OCI-LY1 (cell line): ENCODE measurements at regions not wholly inside any gene's neighbourhood (a gene's known extent, or its start where the extent isn't known, plus 50 kb on each side); places are given as distances from the start of the nearest gene placed in this dataset.

Source experiments
- H2AFZ ChIP-seq: fragments of 200-600 bp; sonication (generic), shearing (Covaris generic); 2 replicates; pipeline ENCODE4 v1.6.0; 2014; ENCODE audit warnings: antibody characterized with exemption, mild to moderate bottlenecking, low read length
- H3F3A ChIP-seq: fragments of 200-600 bp; sonication (generic), shearing (Covaris generic); 2 replicates; pipeline ENCODE4 v1.6.0; 2014; ENCODE audit warnings: mild to moderate bottlenecking, antibody characterized with exemption, low read length, moderate library complexity; ENCODE audit not compliant: insufficient read depth
- H3K27ac ChIP-seq: fragments of 200-600 bp; sonication (generic); 2 replicates; pipeline ENCODE4 v1.5.1; 2014; ENCODE audit warnings: low read length, mixed run types, mild to moderate bottlenecking, low read depth; ENCODE audit not compliant: poor library complexity, severe bottlenecking
- H3K27me3 ChIP-seq: fragments of 200-600 bp; sonication (generic); 2 replicates; pipeline ENCODE4 v1.6.0; 2014; ENCODE audit warnings: antibody characterized with exemption, mild to moderate bottlenecking, low read length, moderate library complexity; ENCODE audit not compliant: insufficient read depth
- H3K36me3 ChIP-seq: fragments of 200-600 bp; sonication (generic); 2 replicates; pipeline ENCODE4 v1.6.1; 2014; ENCODE audit warnings: mild to moderate bottlenecking, antibody characterized with exemption, low read length, moderate library complexity, mixed read lengths; ENCODE audit not compliant: insufficient read depth
- H3K4me1 ChIP-seq: fragments of 200-600 bp; sonication (generic); 2 replicates; pipeline ENCODE4 v1.5.1; 2014; ENCODE audit warnings: mild to moderate bottlenecking, low read length, moderate library complexity; ENCODE audit not compliant: insufficient read depth, severe bottlenecking
- H3K4me2 ChIP-seq: fragments of 200-600 bp; sonication (generic), shearing (Covaris generic); 2 replicates; pipeline ENCODE4 v1.6.1; 2014; ENCODE audit warnings: low read length
- H3K4me3 ChIP-seq: fragments of 200-600 bp; sonication (generic); 2 replicates; pipeline ENCODE4 v1.5.1; 2014; ENCODE audit warnings: low read length, low read depth, mild to moderate bottlenecking, mixed read lengths; ENCODE audit not compliant: poor library complexity, severe bottlenecking
- H3K79me2 ChIP-seq: fragments of 200-600 bp; shearing (Covaris generic); 2 replicates; pipeline ENCODE4 v1.6.1; 2016; ENCODE audit warnings: mixed run types, low read length, mixed read lengths; ENCODE audit not compliant: insufficient read depth
- H3K9ac ChIP-seq: fragments of 200-600 bp; sonication (generic), shearing (Covaris generic); 2 replicates; pipeline ENCODE4 v1.6.1; 2014; ENCODE audit warnings: mild to moderate bottlenecking, low read length, mixed read lengths
- H3K9me2 ChIP-seq: fragments of 200-600 bp; sonication (generic), shearing (Covaris generic); 2 replicates; pipeline ENCODE4 v1.6.1; 2014; ENCODE audit warnings: low read depth, mild to moderate bottlenecking, low read length, mixed read lengths
- H3K9me3 ChIP-seq: fragments of 200-600 bp; shearing (Covaris generic); 2 replicates; pipeline ENCODE4 v1.6.1; 2014; ENCODE audit warnings: low read length, mixed read lengths
- H4K20me1 ChIP-seq: fragments of 200-600 bp; sonication (generic), shearing (Covaris generic); 2 replicates; pipeline ENCODE4 v1.6.0; 2016; ENCODE audit warnings: mild to moderate bottlenecking, low read length; ENCODE audit not compliant: insufficient read depth
- EZH2 ChIP-seq: fragments of 200-600 bp; sonication (generic), shearing (Covaris generic); IDR thresholded peaks from 2 replicates; pipeline ENCODE4 v1.8.0; 2017; ENCODE audit warnings: borderline replicate concordance, mixed run types, mild to moderate bottlenecking, antibody characterized with exemption, low read length, moderate library complexity, mixed read lengths
- TF ChIP-seq, protein P1 (sequence below): fragments of 200-600 bp; sonication (generic), shearing (Covaris generic); IDR thresholded peaks from 2 replicates; pipeline ENCODE4 v1.5.1; 2017; ENCODE audit warnings: mild to moderate bottlenecking, antibody characterized with exemption, low read length, moderate library complexity, mixed read lengths

DNA sequence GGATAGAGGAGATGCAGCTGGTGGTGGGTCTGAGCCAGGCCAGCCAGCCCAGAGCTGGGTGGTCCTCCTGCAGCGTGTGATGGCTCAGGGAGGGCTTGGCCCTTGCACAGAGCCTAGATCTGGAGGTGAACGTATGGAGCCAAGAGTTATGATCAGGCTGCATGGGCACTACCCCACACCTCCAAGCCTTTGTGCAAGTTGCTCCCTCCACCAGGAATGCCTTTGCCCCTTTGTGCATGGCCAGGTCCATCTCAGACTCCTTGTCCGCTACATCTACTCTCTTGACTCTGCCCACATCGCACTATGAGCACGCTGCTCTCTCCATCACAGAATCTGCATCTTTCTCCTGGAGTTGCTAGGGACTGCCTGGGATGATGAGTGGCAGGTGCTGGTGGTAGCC is 895.7 kb downstream of the TBC1D22A start:
- no peaks in the 10 kb centered on the region for H3K9me3 ChIP-seq
- no peaks in the 10 kb centered on the region for H3K79me2 ChIP-seq
- H3K4me1 ChIP-seq = no peaks in the 10 kb centered on the region
- TF ChIP-seq, protein P1, sequence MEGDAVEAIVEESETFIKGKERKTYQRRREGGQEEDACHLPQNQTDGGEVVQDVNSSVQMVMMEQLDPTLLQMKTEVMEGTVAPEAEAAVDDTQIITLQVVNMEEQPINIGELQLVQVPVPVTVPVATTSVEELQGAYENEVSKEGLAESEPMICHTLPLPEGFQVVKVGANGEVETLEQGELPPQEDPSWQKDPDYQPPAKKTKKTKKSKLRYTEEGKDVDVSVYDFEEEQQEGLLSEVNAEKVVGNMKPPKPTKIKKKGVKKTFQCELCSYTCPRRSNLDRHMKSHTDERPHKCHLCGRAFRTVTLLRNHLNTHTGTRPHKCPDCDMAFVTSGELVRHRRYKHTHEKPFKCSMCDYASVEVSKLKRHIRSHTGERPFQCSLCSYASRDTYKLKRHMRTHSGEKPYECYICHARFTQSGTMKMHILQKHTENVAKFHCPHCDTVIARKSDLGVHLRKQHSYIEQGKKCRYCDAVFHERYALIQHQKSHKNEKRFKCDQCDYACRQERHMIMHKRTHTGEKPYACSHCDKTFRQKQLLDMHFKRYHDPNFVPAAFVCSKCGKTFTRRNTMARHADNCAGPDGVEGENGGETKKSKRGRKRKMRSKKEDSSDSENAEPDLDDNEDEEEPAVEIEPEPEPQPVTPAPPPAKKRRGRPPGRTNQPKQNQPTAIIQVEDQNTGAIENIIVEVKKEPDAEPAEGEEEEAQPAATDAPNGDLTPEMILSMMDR = no peak
- TF ChIP-seq EZH2 = no peak
- no peaks in the 10 kb centered on the region for H4K20me1 ChIP-seq
- H3K9ac ChIP-seq = no peak overlapping the region
- no peak overlapping the region for H3K4me2 ChIP-seq
- H3K36me3 ChIP-seq = no peaks in the 10 kb centered on the region; the same call in 1 of the 2 replicates
- H2AFZ ChIP-seq = no peak overlapping the region
- H3F3A ChIP-seq = no peaks in the 10 kb centered on the region
- H3K9me2 ChIP-seq = no peaks in the 10 kb centered on the region
- H3K27me3 ChIP-seq = peaks cover 4% of the 10 kb centered on the region; the same call in 1 of the 2 replicates
- no peak overlapping the region for H3K4me3 ChIP-seq
- no peak overlapping the region for H3K27ac ChIP-seq

DNA sequence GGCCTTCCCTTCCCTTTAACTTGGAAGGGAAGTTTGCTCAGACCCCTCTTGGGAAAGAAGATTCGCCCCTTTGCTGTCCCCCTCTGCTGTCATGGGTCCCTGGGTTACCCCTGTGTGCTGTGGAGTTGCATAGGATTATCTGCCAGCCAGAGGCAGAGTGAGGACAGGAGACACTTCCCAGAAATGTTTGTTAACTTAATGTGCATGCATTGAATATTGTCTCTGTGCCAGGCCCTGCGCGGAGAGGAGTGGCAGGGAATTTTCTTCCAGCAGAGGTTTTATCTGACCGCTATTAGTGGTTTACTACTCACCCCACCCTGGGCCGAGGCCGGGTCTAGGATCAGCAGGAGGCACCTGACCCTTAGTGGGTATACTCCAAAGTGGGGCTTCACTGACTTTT is 894.8 kb downstream of the TBC1D22A start:
- Histone ChIP-seq H3K9ac (no peak overlapping the region), H3K4me1 (no peaks in the 10 kb centered on the region), H3K4me2 (no peak overlapping the region), H3K79me2 (no peaks in the 10 kb centered on the region), H2AFZ (no peak overlapping the region), H3K27ac (no peak overlapping the region), H3K9me2 (no peaks in the 10 kb centered on the region), H3F3A (no peaks in the 10 kb centered on the region), H3K9me3 (no peaks in the 10 kb centered on the region), H3K4me3 (no peak overlapping the region), H3K36me3 (no peaks in the 10 kb centered on the region; the same call in 1 of the 2 replicates), H4K20me1 (no peaks in the 10 kb centered on the region), H3K27me3 (0 out of 2 replicates have a peak, but pooled peaks cover 4% of the 10 kb centered on the region)
- TF ChIP-seq, protein P1 = no peak
- TF ChIP-seq EZH2 = no peak

- Histone ChIP-seq H3K4me2 (no peak overlapping the region), H3K27ac (no peak overlapping the region), H3K27me3 (0 out of 2 replicates have a peak, but pooled peaks cover 4% of the 10 kb centered on the region), H2AFZ (no peak overlapping the region), H3K4me3 (no peak overlapping the region), H3K79me2 (no peaks in the 10 kb centered on the region), H3K9ac (no peak overlapping the region), H3K9me2 (no peaks in the 10 kb centered on the region), H3K36me3 (no peaks in the 10 kb centered on the region; the same call in 1 of the 2 replicates), H3F3A (no peaks in the 10 kb centered on the region), H3K9me3 (no peaks in the 10 kb centered on the region), H4K20me1 (no peaks in the 10 kb centered on the region), H3K4me1 (no peaks in the 10 kb centered on the region)
- TF ChIP-seq, protein P1 = no peak
- no peak for TF ChIP-seq EZH2
Observed at GRCh38 chr22:47656806-47657205, 894.4 kb downstream of the TBC1D22A start.
